Stimulated activated naive CD8-positive, alpha-beta T cell treated with anti-CD3 and anti-CD28 coated beads, Interleukin-15, amount 100 ng/mL, for 72 hours (primary cell): ENCODE measurements at regions not wholly inside any gene's neighbourhood (a gene's known extent, or its start where the extent isn't known, plus 50 kb on each side); places are given as distances from the start of the nearest gene placed in this dataset.

Experiments used
- ATAC-seq: fragments of 150-1000 bp; cut with Tn5 transposase; 2 replicates; pipeline ENCODE4 v1.10.0; 2021; ENCODE audit warnings: mild to moderate bottlenecking, moderate library complexity
- DNase-seq, 2 donors: peaks; one replicate each; pipeline ENCODE4 v3.0.0; 2021 to 2022
- H3K27ac Mint-ChIP-seq, 2 donors: one replicate each; pipeline ENCODE4 v1.8.0; 2022; ENCODE audit warnings: mild to moderate bottlenecking in 2 of 2, mixed read lengths in 2 of 2, moderate library complexity in 2 of 2
- H3K27me3 Mint-ChIP-seq: one replicate; pipeline ENCODE4 v1.8.0; 2022; ENCODE audit warnings: mixed read lengths
- H3K4me1 Mint-ChIP-seq: one replicate; pipeline ENCODE4 v1.8.0; 2022; ENCODE audit warnings: mild to moderate bottlenecking, mixed read lengths
- H3K4me3 Mint-ChIP-seq, 2 donors: one replicate each; pipeline ENCODE4 v1.8.0; 2022; ENCODE audit warnings: mild to moderate bottlenecking in 2 of 2, mixed read lengths in 2 of 2, moderate library complexity in 1 of 2
- H3K9me3 Mint-ChIP-seq, 2 donors: one replicate each; pipeline ENCODE4 v1.8.0; 2022; ENCODE audit warnings: mixed read lengths in 2 of 2

- Mint-ChIP-seq H3K4me3 (no peak overlapping the region), H3K27me3 (no peaks in the 10 kb centered on the region), H3K9me3 (peaks cover 9 to 18% of the 10 kb centered on the region in 2 donors), H3K4me1 (no peaks in the 10 kb centered on the region), H3K27ac (no peak overlapping the region)
- ATAC-seq (no peak), DNase-seq (no peak)
Observed at GRCh38 chr12:115079760-115080159, 395.8 kb upstream of the TBX3 start.

DNA sequence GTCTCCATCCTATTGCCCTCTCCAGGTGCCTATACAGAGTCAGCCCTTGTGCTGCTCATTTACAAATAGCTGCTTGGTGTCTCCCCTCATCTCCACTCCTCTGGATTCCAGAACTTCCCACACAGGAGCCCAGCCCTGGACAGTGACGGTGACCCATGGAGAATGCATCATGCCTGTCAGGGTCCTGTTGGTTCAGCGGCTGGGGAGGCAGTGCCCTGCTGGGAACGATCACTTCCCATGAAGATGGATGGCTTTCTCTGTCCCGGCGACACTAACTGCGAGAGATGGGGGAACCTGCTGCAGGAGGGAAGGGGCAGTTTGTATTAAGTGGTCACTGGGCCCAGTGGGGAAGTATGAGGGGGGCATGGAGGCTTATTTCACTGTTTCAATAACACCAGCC is 395.0 kb upstream of the TBX3 start:
- no peak for DNase-seq
- Mint-ChIP-seq H3K27ac (no peak overlapping the region), H3K9me3 (peaks cover 9 to 18% of the 10 kb centered on the region in 2 donors), H3K27me3 (no peaks in the 10 kb centered on the region), H3K4me1 (no peaks in the 10 kb centered on the region), H3K4me3 (no peak overlapping the region)
- ATAC-seq: no peak

DNA sequence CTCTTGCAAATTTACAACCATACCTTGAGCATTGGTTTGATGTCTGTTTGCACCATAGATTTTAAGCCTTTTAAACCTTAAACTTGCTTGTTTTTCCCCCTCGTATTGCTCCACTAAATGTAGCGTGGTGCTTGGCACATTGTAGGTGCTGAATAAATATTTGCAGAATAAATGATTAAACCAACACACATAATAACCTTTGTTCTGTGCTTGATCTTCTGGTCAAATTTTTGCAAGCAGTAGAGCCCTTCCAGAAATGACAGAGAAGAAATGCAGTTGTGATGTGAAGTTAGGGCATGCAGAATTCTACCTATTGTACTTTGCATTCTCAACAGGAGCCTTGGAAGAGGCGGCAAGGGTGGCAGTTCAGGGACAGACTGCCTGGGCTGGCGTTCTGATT is 394.4 kb upstream of the TBX3 start:
- no peak for DNase-seq
- peaks cover 9 to 18% of the 10 kb centered on the region in 2 donors for H3K9me3 Mint-ChIP-seq
- H3K27me3 Mint-ChIP-seq: no peaks in the 10 kb centered on the region
- H3K4me3 Mint-ChIP-seq: no peak overlapping the region
- no peak for ATAC-seq
- H3K27ac Mint-ChIP-seq: no peak overlapping the region
- H3K4me1 Mint-ChIP-seq: no peaks in the 10 kb centered on the region

DNA sequence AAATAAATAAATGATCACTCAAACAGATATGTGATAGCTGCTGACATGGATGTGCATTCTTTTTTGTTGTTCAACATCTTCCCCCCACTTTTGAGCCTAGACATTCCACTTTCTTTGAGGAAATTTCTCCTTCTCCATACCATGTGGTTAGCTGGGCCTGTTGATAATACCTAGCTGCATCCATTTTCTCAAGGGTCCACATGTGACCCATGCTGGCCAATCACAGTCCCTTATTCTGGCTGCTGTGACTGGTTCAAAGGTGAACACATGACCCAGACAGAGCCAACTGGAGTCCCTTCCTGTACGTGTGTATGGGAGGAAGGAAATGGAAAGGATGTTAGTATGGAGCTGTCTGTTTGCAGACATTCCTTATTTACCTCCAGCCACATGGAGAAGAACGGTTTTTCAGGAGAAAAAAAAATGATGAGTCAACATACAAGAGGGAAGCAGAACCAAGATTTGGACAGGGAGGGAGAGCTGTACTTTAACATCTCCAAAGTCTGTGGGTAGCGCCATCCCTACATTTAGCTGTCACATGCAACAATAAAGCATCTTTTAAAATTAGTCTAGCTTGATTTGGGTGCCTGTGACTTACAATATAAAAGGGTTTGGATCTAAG is 391.7 kb upstream of the TBX3 start:
- ATAC-seq: no peak
- no peak overlapping the region for H3K27ac Mint-ChIP-seq

DNA sequence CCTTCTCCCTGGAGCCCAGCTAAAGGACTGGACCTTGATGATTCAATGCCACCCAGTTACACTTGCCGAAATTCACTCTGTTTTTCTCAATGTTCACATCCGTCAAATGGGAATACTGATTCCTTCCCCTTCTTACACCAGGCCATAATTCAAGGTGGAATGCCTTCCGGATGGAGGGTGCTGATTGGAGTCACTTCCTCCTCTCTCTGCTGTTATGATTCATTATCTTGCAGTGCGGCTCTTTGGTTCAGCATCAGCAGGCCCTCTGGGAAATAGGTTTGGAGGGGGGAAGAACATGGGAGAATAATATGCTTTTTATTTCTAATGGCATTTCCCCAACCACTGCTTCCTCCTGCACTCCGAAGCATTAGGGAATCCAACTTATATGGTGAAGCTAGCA is 390.6 kb upstream of the TBX3 start:
- no peak overlapping the region for H3K4me3 Mint-ChIP-seq
- ATAC-seq (no peak), DNase-seq (no peak)
- no peaks in the 10 kb centered on the region for H3K4me1 Mint-ChIP-seq
- no peaks in the 10 kb centered on the region for H3K27me3 Mint-ChIP-seq
- no peak overlapping the region for H3K27ac Mint-ChIP-seq
- peaks cover 18 to 26% of the 10 kb centered on the region in 2 donors for H3K9me3 Mint-ChIP-seq

More for the DNA sequence above, 391.7 kb upstream of the TBX3 start:
- H3K9me3 Mint-ChIP-seq: peaks cover 18% of the 10 kb centered on the region in 2 donors
- H3K4me3 Mint-ChIP-seq: no peak overlapping the region
- no peaks in the 10 kb centered on the region for H3K4me1 Mint-ChIP-seq
- H3K27me3 Mint-ChIP-seq: no peaks in the 10 kb centered on the region
- DNase-seq: no peak

GRCh38 chr12:115072712-115073111 is 388.7 kb upstream of the TBX3 start:
- DNase-seq: no peak
- no peak for ATAC-seq
- peaks cover 18 to 26% of the 10 kb centered on the region in 2 donors for H3K9me3 Mint-ChIP-seq
- H3K4me1 Mint-ChIP-seq: no peaks in the 10 kb centered on the region
- no peak overlapping the region for H3K4me3 Mint-ChIP-seq
- H3K27me3 Mint-ChIP-seq: no peaks in the 10 kb centered on the region
- H3K27ac Mint-ChIP-seq: no peak overlapping the region

GRCh38 chr12:115070313-115070712 is 386.3 kb upstream of the TBX3 start:
- H3K27me3 Mint-ChIP-seq: no peaks in the 10 kb centered on the region
- H3K27ac Mint-ChIP-seq: no peak overlapping the region
- ATAC-seq: no peak
- DNase-seq: no peak
- H3K9me3 Mint-ChIP-seq: peaks cover 3 to 20% of the 10 kb centered on the region in 2 donors
- no peaks in the 10 kb centered on the region for H3K4me1 Mint-ChIP-seq
- no peak overlapping the region for H3K4me3 Mint-ChIP-seq

DNA sequence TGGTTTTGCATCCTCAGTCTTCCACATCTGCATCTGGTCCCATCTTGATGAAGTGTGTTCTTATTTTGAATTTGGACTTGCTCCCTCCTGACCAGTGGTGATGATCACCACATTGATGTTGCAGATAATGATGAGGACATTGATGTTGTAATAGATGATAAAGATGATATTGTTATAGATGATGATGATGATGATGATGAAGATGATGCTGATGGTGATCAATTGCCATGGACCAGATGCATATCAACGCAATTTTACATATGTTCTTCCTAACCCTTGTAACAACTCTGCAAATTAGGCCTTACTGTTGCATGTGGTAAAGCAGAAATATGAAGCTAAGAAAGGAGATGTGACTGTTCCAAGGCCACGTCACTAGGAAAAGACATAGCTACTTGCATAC is 380.3 kb upstream of the TBX3 start:
- H3K27ac Mint-ChIP-seq: no peak overlapping the region
- ATAC-seq: no peak
- H3K27me3 Mint-ChIP-seq: no peaks in the 10 kb centered on the region
- H3K4me3 Mint-ChIP-seq: no peak overlapping the region
- H3K4me1 Mint-ChIP-seq: no peaks in the 10 kb centered on the region
- no peaks in the 10 kb centered on the region for H3K9me3 Mint-ChIP-seq
- no peak for DNase-seq

DNA sequence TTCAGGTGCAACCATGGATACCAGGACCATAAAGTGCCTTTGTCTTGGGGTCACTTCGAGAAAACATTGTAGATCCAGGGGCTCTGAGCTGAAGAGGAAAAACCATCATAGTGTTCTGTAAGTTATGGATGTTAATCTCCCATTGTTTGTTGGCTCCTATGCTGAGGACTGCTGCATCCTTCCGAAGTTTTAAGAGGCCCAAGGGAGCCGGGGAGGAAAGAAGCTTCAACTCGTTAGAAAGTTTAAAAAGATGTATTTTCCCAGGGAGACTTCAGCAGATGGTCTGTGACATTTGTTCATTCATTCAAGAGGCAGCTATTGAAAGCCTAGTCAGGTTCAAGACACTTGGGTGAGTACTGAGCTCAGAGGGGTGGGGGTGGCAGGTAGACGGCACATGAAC is 378.8 kb upstream of the TBX3 start:
- no peak overlapping the region for H3K27ac Mint-ChIP-seq
- no peak for ATAC-seq
- H3K4me1 Mint-ChIP-seq: no peaks in the 10 kb centered on the region
- DNase-seq: no peak
- H3K9me3 Mint-ChIP-seq: no peaks in the 10 kb centered on the region
- no peaks in the 10 kb centered on the region for H3K27me3 Mint-ChIP-seq
- no peak overlapping the region for H3K4me3 Mint-ChIP-seq

DNA sequence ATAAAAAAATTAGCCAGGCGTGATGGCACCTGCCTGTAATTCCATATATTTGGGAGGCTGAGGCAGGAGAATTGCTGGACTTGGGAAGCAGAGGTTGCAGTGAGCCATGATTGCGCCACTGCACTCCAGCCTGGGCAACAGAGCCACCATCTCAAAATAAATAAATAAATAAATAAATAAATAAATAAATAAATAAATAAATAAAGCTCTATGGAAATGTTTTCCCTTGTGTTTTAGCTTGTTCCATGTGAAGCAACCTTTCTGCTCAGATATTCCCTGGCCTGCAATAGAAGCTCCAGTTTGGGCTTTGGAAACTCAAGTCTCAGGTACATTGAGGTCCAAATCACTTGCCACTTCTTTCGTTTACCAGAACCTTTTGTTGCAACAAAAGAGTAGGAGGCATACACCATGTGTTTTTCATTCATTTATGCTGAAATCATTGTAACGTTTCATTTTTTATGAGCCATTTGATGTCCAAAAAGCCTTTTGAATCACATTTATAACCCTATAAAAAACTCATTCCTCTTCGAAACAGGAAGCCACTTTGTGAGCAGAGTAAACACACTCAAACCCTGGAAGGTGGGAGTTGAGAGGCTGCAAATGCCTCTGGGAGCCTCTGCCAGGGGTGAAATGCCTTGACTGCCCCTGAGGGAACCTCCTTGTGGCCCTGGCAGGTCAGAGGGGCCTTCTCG is 376.6 kb upstream of the TBX3 start:
- H3K27ac Mint-ChIP-seq: no peak overlapping the region
- ATAC-seq: no peak
- no peaks in the 10 kb centered on the region for H3K9me3 Mint-ChIP-seq
- no peak overlapping the region for H3K4me3 Mint-ChIP-seq
- DNase-seq: no peak
- H3K27me3 Mint-ChIP-seq: no peaks in the 10 kb centered on the region
- no peaks in the 10 kb centered on the region for H3K4me1 Mint-ChIP-seq

DNA sequence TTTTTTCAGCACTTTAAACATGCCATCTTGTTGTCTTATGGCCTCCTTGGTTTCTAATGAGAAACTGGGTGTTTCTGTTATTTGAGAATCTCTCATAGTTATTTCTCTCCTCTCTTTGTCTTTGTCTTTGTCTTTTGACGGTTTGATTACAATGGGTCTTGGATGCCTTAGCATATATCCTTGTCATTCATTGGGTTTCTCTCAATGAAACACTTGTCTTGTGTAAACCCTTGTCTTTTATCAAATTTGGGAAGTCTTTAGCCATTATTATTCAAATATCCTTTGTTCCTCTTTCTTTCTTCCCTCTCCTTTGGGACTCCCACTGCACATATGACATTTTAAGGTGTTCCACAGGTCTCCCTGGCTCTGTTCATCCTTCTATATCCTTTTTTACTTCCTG is 373.5 kb upstream of the TBX3 start:
- H3K9me3 Mint-ChIP-seq: no peaks in the 10 kb centered on the region
- no peak overlapping the region for H3K27ac Mint-ChIP-seq
- no peak overlapping the region for H3K4me3 Mint-ChIP-seq
- no peak for DNase-seq
- no peaks in the 10 kb centered on the region for H3K4me1 Mint-ChIP-seq
- H3K27me3 Mint-ChIP-seq: no peaks in the 10 kb centered on the region
- ATAC-seq: no peak

DNA sequence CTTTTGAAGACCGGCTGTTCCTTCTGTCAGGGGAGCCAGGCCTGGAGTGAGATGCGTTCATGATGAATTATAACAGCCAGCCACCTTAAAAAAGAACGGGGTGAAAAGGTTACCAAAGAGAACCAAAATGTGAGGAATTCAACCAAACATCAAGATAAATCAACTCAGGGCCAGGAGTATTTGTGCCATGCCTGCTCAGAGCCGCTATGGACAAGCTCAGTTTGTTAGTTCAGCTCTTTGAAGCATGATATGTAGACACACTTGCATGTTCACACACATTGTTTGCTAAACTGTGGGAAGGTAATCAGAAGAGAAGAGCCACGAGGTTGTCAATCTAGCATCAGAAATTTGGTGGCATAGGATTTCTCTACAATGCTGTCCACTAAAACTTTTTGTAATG is 367.4 kb upstream of the TBX3 start:
- no peaks in the 10 kb centered on the region for H3K4me1 Mint-ChIP-seq

DNA sequence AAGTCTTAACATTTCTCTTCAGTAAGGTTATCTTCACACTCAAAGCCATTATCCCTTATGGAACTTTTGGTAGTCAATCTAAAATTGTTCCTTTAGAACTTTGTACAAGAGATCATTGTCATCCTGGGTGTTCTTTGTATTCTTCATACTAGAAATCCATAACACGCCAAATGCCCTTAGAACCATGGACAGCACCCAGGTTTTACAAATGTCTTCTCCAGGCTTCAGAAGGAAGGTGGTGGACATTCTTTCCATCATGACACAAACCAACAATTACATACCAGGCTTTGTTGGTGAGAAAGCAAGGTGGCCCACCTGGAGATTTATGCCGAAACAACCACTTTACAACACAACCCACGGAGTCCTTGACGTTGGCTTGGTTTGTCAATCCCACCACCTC is 365.6 kb upstream of the TBX3 start:
- Mint-ChIP-seq H3K27me3 (no peaks in the 10 kb centered on the region), H3K27ac (no peak overlapping the region), H3K4me3 (no peak overlapping the region), H3K4me1 (no peaks in the 10 kb centered on the region), H3K9me3 (no peaks in the 10 kb centered on the region)
- ATAC-seq: no peak
- DNase-seq: no peak

More for the DNA sequence above, 367.4 kb upstream of the TBX3 start:
- Mint-ChIP-seq H3K9me3 (no peaks in the 10 kb centered on the region), H3K27ac (no peak overlapping the region), H3K4me3 (no peak overlapping the region), H3K27me3 (no peaks in the 10 kb centered on the region)
- DNase-seq: no peak
- no peak for ATAC-seq

GRCh38 chr12:115046805-115047204 is 362.8 kb upstream of the TBX3 start:
- H3K27ac Mint-ChIP-seq: no peak overlapping the region
- no peaks in the 10 kb centered on the region for H3K4me1 Mint-ChIP-seq
- no peaks in the 10 kb centered on the region for H3K27me3 Mint-ChIP-seq
- ATAC-seq: no peak
- no peak overlapping the region for H3K4me3 Mint-ChIP-seq
- no peak for DNase-seq
- peaks cover 0 to 8% of the 10 kb centered on the region in 2 donors for H3K9me3 Mint-ChIP-seq

GRCh38 chr12:115044073-115044472 is 360.1 kb upstream of the TBX3 start:
- Mint-ChIP-seq H3K4me1 (no peaks in the 10 kb centered on the region), H3K27me3 (no peaks in the 10 kb centered on the region), H3K4me3 (no peak overlapping the region), H3K27ac (no peak overlapping the region), H3K9me3 (peaks cover 6 to 8% of the 10 kb centered on the region in 2 donors)
- no peak for ATAC-seq
- no peak for DNase-seq

DNA sequence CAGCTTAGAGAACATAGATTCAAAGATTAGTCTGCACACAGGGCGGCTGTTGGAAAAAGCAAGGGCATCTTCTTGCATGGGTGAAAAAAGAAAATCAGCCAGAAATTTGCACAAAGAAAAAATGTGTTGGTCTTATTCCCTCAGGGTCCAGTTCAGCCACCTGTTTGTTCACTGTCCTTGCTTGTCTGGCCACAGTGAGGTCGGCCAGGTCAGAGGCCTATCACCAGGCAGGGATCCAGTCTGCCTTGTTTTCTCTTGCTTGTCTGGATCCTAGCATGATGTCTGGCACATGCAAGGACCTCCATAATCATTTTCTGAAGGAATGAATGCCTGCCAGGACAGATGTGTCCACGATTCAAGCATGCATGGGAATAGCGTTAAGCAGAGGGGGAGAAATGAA is 359.1 kb upstream of the TBX3 start:
- no peak for DNase-seq
- no peak overlapping the region for H3K27ac Mint-ChIP-seq
- ATAC-seq: no peak
- peaks cover 6 to 8% of the 10 kb centered on the region in 2 donors for H3K9me3 Mint-ChIP-seq
- no peak overlapping the region for H3K4me3 Mint-ChIP-seq
- no peaks in the 10 kb centered on the region for H3K27me3 Mint-ChIP-seq
- H3K4me1 Mint-ChIP-seq: no peaks in the 10 kb centered on the region

DNA sequence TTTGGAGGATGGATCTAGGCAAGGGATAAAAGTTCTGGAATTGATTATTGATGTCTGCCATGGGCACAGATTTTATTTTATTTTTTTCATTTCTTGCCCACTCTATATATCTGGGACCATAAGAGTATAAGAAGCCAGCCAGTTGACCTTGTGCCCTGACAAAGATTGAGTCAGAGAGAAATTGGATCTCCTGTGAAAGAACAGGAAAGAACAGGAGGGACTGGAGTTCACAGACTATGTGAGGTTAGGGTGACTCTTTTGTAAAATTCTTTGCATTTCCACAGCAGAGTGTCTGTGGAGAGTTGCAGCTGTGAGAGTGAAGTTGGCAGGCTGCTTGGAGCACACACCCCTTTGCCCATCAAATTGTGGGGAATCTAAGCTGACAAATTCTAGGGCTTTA is 358.4 kb upstream of the TBX3 start:
- Mint-ChIP-seq H3K27ac (no peak overlapping the region), H3K27me3 (no peaks in the 10 kb centered on the region), H3K4me1 (no peaks in the 10 kb centered on the region), H3K9me3 (peaks cover 6 to 8% of the 10 kb centered on the region in 2 donors), H3K4me3 (no peak overlapping the region)
- DNase-seq (no peak), ATAC-seq (no peak)
